ENCODE measurements at regions not wholly inside any gene's neighbourhood (a gene's known extent, or its start where the extent isn't known, plus 50 kb on each side); places are given as distances from the start of the nearest gene placed in this dataset.

DNA sequence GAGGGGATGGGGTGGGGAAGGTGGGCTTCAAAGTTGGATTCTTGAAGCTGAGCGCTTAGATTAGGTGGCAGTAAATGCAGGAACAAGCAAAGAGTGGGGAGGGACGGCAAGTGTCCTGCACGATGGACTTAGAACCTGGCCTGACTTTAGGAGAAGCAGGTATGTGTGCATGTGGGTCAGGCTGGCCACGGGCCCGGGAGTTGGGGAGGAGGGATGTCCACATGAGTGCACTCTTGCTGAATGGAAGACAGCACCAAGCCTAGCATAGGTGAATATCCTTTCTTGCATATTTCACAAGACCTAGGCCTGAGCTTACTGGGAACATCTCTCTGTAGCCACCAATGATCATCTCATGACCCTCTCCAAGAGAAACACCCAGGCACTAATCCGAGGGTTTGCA is 96.1 kb downstream of the DDX1 start:
- Histone ChIP-seq H4K20me1 (replicated peaks in 1 of 2; ENCODE audit: control insufficient read depth in 1 of 2, insufficient read depth in 2 of 2, low read length in 2 of 2) (no peaks in the 10 kb centered on the region), H2BK12ac (ENCODE audit: low read depth, low read length) (no peak overlapping the region), H4K8ac (ENCODE audit: extremely low read depth, insufficient read depth, low read length) (no peak overlapping the region), H2BK20ac (ENCODE audit: low read length) (no peak overlapping the region), H3K4me1 (replicated peaks in 1 of 4; ENCODE audit: control insufficient read depth in 3 of 4, insufficient read depth in 4 of 4, low read length in 3 of 4) (peaks cover 0 to 2% (median 0%) of the 10 kb centered on the region in 4 experiments; a peak in 2 of 7 replicates), H3K4ac (replicated peaks; ENCODE audit: insufficient read length, low read depth, low read length) (no peak overlapping the region), H3K14ac (ENCODE audit: insufficient read length) (no peak overlapping the region), H2BK5ac (ENCODE audit: low read depth, low read length) (no peak overlapping the region), H2BK120ac (replicated peaks; ENCODE audit: low read depth, low read length) (no peak overlapping the region), H4K91ac (replicated peaks; ENCODE audit: insufficient read length, low read length) (no peak overlapping the region), H3K27ac (ENCODE audit: low read depth, low read length) (no peak overlapping the region), H2AFZ (ENCODE audit: low read length) (no peak overlapping the region), H3K56ac (replicated peaks; ENCODE audit: insufficient read length, low read depth, low read length) (no peak overlapping the region), H2BK15ac (ENCODE audit: low read length) (no peak overlapping the region), H3K9ac (replicated peaks in 1 of 4; ENCODE audit: extremely low read depth in 1 of 4, low read depth in 3 of 4, low read length in 3 of 4) (no peak overlapping the region), H3K23ac (ENCODE audit: insufficient read length) (no peak overlapping the region), H3K27me3 (replicated peaks in 1 of 4; ENCODE audit: control insufficient read depth in 3 of 4, extremely low read depth in 1 of 4, insufficient read depth in 3 of 4, low read length in 3 of 4) (no peaks in the 10 kb centered on the region), H3K23me2 (ENCODE audit: low read depth, low read length) (no peaks in the 10 kb centered on the region), H3K79me2 (ENCODE audit: control insufficient read depth in 1 of 2, insufficient read depth in 2 of 2, low read length in 2 of 2) (no peaks in the 10 kb centered on the region), H2AK5ac (ENCODE audit: low read depth, low read length) (no peak overlapping the region), H3K79me1 (ENCODE audit: low read depth, low read length) (no peaks in the 10 kb centered on the region), H3K9me3 (ENCODE audit: insufficient read depth in 2 of 2, low read depth in 1 of 2, low read length in 1 of 2) (no peaks in the 10 kb centered on the region), H4K5ac (ENCODE audit: insufficient read length, low read depth, low read length) (no peak overlapping the region), H3K4me2 (ENCODE audit: insufficient read depth in 1 of 2, low read depth in 2 of 2, low read length in 2 of 2) (no peak overlapping the region), H3K4me3 (ENCODE audit: extremely low read depth in 1 of 4, insufficient read depth in 2 of 4, low read depth in 3 of 4, low read length in 4 of 4) (no peak overlapping the region), H3K18ac (ENCODE audit: extremely low read depth, low read length) (no peak overlapping the region), H3K36me3 (ENCODE audit: control insufficient read depth in 2 of 4, insufficient read depth in 4 of 4, low read length in 3 of 4) (no peaks in the 10 kb centered on the region)
- CTCF ChIA-PET (ENCODE audit: partially characterized antibody): interaction anchor here (1.0 to 4.1 kb wide), 5 partner anchors 10 to 27 kb away, joined by 3 to 17 read pairs (median 3); no protein-coding TSS in a partner anchor
- DNase-seq (ENCODE audit: low read depth in 1 of 2, low spot score in 2 of 2): no peak
- WGBS, 2 experiments (ENCODE audit: extremely low coverage in 1 of 2, insufficient coverage in 1 of 2, insufficient read length in 1 of 2, insufficient replicate concordance in 2 of 2, low coverage in 1 of 2, low lambda C conversion rate in 2 of 2, missing lambda C conversion rate in 1 of 2): 84% methylated on average over 6 of the region's 6 CpGs; no CpG with 5 or more reads in 1 of the 2 experiments
- no peak for FAIRE-seq
- POLR2A ChIA-PET (ENCODE audit: partially characterized antibody): interaction anchor here (1.3 kb wide), 1 partner anchor 60 kb away, joined by 5 read pairs; no protein-coding TSS in a partner anchor
- TF ChIP-seq TAF1 (IDR thresholded peaks at IDR 0.05; ENCODE audit: low read depth, low read length) (no peak), SIX5 (IDR thresholded peaks at IDR 0.05; ENCODE audit: low read depth, low read length) (no peak), BCL11A (IDR thresholded peaks at IDR 0.05; ENCODE audit: low read depth in 2 of 2, low read length in 2 of 2) (no peak), ASH2L (IDR thresholded peaks at IDR 0.05; ENCODE audit: low read length) (no peak), HDAC6 (IDR thresholded peaks at IDR 0.05; ENCODE audit: low read depth, low read length) (no peak), SP1 (IDR thresholded peaks at IDR 0.05; ENCODE audit: low read depth, low read length) (no peak), JUN (IDR thresholded peaks at IDR 0.05; ENCODE audit: low read depth, low read length) (no peak), SP4 (IDR thresholded peaks at IDR 0.05; ENCODE audit: low read length) (no peak), JUND (IDR thresholded peaks at IDR 0.05; ENCODE audit: low read length) (no peak), BACH1 (IDR thresholded peaks at IDR 0.05; ENCODE audit: low read length) (no peak), YY1 (IDR thresholded peaks at IDR 0.05; ENCODE audit: low read depth, low read length) (no peak), FOSL1 (IDR thresholded peaks at IDR 0.05; ENCODE audit: insufficient read depth, low read depth, low read length) (no peak), KDM4A (IDR thresholded peaks at IDR 0.05; ENCODE audit: low read depth, low read length, severe bottlenecking) (no peak), PHF8 (conservative IDR thresholded peaks at IDR 0.05; ENCODE audit: low read depth, low read length) (no peak)
- TF ChIP-seq, protein P1, sequence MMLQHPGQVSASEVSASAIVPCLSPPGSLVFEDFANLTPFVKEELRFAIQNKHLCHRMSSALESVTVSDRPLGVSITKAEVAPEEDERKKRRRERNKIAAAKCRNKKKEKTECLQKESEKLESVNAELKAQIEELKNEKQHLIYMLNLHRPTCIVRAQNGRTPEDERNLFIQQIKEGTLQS (IDR thresholded peaks at IDR 0.05; ENCODE audit: insufficient read depth, low read depth, low read length): no peak
